Neuron (in vitro differentiated cells): ENCODE measurements at regions not wholly inside any gene's neighbourhood (a gene's known extent, or its start where the extent isn't known, plus 50 kb on each side); places are given as distances from the start of the nearest gene placed in this dataset.
"Not testable (repeated sequence)": the region's sequence is repeated elsewhere in the genome, so short reads cannot be mapped to it uniquely, and the experiment has no call there.

Source experiments
- H2AFZ ChIP-seq: one replicate; pipeline ENCODE4 v1.6.1; 2013; ENCODE audit warnings: low read depth, mild to moderate bottlenecking, inconsistent platforms, low read length, moderate library complexity
- H3K27me3 ChIP-seq: one replicate; pipeline ENCODE4 v1.6.1; 2013; ENCODE audit warnings: low read length; ENCODE audit not compliant: insufficient read depth
- H3K36me3 ChIP-seq: one replicate; pipeline ENCODE4 v1.6.1; 2013; ENCODE audit warnings: low read length; ENCODE audit not compliant: insufficient read depth
- H3K4me1 ChIP-seq: one replicate; pipeline ENCODE4 v1.6.1; 2013; ENCODE audit warnings: low read length; ENCODE audit not compliant: insufficient read depth
- H3K4me3 ChIP-seq: 2 replicates; pipeline ENCODE4 v1.5.1; 2013; ENCODE audit warnings: mild to moderate bottlenecking, low read length, moderate library complexity
- H3K9me3 ChIP-seq: one replicate; pipeline ENCODE4 v1.6.1; 2013; ENCODE audit warnings: low read length

- Histone ChIP-seq H2AFZ (no peak overlapping the region), H3K4me1 (peaks cover 3% of the 10 kb centered on the region), H3K4me3 (no peak overlapping the region), H3K36me3 (no peaks in the 10 kb centered on the region), H3K9me3 (no peaks in the 10 kb centered on the region), H3K27me3 (no peaks in the 10 kb centered on the region)
Observed at GRCh38 chr3:59514865-59515482, 465.1 kb upstream of the CFAP20DC start.

DNA sequence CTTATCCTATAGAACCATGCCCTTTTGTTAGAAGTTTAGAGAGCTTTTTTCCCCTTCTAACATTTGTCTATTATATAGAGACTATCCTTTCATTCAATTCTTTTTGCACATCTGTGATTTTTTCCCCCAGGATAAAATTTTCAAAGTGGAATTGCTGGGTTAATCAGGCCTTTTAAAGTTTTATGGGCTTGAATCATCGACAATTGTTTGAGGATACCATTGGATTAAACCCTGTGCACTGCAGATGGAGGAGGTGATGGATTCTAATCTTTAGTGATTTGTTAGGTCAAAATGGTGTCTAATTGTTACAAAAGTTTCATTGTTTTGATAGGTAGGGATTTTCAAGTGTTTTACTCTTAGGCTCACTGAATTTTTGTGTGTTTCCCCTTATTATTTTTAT lies 463.7 kb upstream of the CFAP20DC start:
- Histone ChIP-seq H3K4me1 (peaks cover 3% of the 10 kb centered on the region), H3K36me3 (no peaks in the 10 kb centered on the region), H3K4me3 (no peak overlapping the region), H3K27me3 (no peaks in the 10 kb centered on the region), H3K9me3 (no peaks in the 10 kb centered on the region), H2AFZ (no peak overlapping the region)

DNA sequence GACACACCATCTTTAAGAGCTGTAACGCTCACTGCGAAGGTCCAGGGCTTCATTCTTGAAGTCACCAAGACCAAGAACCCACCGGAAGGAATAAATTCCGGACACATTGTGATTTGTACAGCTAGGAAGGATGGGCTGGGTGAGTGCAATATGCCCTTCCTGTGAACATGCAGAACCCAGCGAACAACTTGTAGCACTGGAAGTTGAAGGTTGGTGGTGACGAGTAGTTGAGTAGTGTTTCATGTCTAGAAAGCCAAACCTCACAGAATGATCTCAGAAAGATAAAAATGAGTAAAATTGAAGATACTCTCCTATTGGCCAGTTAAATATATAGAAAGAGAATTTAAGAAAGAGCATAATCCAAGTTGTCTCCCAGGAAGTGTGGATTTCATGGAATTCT lies 462.2 kb upstream of the CFAP20DC start:
- H2AFZ ChIP-seq, result no peak overlapping the region
- H3K4me3 ChIP-seq, result no peak overlapping the region
- no peaks in the 10 kb centered on the region for H3K36me3 ChIP-seq
- H3K9me3 ChIP-seq, result no peaks in the 10 kb centered on the region
- no peaks in the 10 kb centered on the region for H3K27me3 ChIP-seq
- H3K4me1 ChIP-seq, result peaks cover 3% of the 10 kb centered on the region

DNA sequence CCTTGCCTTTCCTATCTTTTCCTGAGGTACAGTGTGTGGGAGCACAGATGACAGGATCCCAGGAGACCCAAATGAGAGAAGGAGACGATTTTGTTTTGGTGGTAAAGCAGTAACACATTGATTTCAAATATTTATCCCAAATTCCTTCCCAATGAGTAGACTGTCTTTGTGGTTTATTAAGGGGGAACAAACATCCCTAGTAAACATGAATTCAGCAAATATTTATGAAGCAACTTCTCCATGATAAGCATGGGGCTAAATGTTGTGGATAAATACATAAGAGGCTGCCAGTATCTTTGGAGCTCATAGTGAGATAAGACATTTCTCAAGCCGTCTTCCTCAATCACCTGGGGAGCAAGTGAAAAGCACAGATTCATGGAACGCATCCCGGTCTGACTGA lies 460.8 kb upstream of the CFAP20DC start:
- H3K27me3 ChIP-seq, result no peaks in the 10 kb centered on the region
- H3K9me3 ChIP-seq, result no peaks in the 10 kb centered on the region
- H3K4me1 ChIP-seq, result peaks cover 12% of the 10 kb centered on the region
- no peaks in the 10 kb centered on the region for H3K36me3 ChIP-seq
- H3K4me3 ChIP-seq, result no peak overlapping the region
- no peak overlapping the region for H2AFZ ChIP-seq

- H2AFZ ChIP-seq, result no peak overlapping the region
Observed at GRCh38 chr3:59508273-59508672, 458.4 kb upstream of the CFAP20DC start.

DNA sequence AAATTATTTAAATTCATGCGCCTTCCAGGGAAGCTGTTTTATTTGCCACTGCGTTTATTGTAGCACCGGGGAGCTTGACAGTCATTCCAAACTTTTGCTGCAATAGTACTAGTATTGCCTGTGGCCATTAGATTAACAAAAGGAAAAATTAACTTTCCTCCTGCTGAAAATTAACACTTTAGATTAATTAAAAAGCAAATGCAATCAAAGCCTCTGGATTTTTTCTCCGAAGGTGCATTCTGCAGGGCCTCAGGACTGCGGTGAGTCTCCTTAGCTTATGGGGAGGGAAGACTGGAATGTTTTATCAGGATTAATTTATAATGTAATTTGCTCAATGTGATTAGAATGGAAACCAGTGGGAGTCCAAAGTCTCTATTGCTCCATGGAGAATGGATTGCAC lies 456.4 kb upstream of the CFAP20DC start:
- no peak overlapping the region for H3K4me3 ChIP-seq

More at GRCh38 chr3:59508273-59508672, 458.4 kb upstream of the CFAP20DC start:
- Histone ChIP-seq H3K4me3 (no peak overlapping the region), H3K27me3 (no peaks in the 10 kb centered on the region), H3K4me1 (peaks cover 9% of the 10 kb centered on the region), H3K36me3 (no peaks in the 10 kb centered on the region), H3K9me3 (no peaks in the 10 kb centered on the region)

GRCh38 chr3:59503441-59503840 lies 453.6 kb upstream of the CFAP20DC start:
- Histone ChIP-seq H3K27me3 (no peaks in the 10 kb centered on the region), H3K4me1 (peaks cover 17% of the 10 kb centered on the region), H3K9me3 (no peaks in the 10 kb centered on the region), H3K36me3 (no peaks in the 10 kb centered on the region), H2AFZ (no peak overlapping the region), H3K4me3 (no peak overlapping the region)

More for the DNA sequence above, 456.4 kb upstream of the CFAP20DC start:
- Histone ChIP-seq H2AFZ (no peak overlapping the region), H3K36me3 (no peaks in the 10 kb centered on the region), H3K9me3 (no peaks in the 10 kb centered on the region), H3K4me1 (peaks cover 9% of the 10 kb centered on the region), H3K27me3 (no peaks in the 10 kb centered on the region)

GRCh38 chr3:59502806-59503205 lies 453.0 kb upstream of the CFAP20DC start:
- Histone ChIP-seq H3K4me1 (peaks cover 17% of the 10 kb centered on the region), H2AFZ (no peak overlapping the region), H3K36me3 (no peaks in the 10 kb centered on the region), H3K27me3 (no peaks in the 10 kb centered on the region), H3K9me3 (no peaks in the 10 kb centered on the region), H3K4me3 (no peak overlapping the region)

GRCh38 chr3:59499954-59500353 lies 450.1 kb upstream of the CFAP20DC start:
- H3K4me1 ChIP-seq, result peaks cover 7% of the 10 kb centered on the region
- H3K4me3 ChIP-seq, result no peak overlapping the region
- H3K36me3 ChIP-seq, result no peaks in the 10 kb centered on the region
- no peaks in the 10 kb centered on the region for H3K27me3 ChIP-seq
- H2AFZ ChIP-seq, result no peak overlapping the region
- no peaks in the 10 kb centered on the region for H3K9me3 ChIP-seq

DNA sequence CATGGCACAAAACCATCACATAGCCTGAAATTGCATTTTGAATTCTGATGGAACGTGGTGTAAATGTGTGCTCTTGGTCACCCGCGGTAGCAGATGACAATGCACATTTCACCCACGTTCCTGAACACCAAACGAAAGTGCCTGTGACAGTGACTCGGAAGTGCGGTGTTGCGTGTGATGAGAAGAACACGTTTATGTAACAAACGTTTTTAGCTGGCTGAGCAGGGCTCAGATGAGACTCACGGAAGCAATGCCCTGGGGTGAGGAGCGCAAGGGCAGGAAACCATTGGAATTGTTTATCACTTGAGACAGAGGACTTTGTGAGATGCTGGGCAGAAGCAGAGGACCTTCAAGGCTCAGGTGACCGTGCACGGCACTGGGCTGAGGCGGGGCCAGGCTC lies 449.2 kb upstream of the CFAP20DC start:
- Histone ChIP-seq H3K27me3 (no peaks in the 10 kb centered on the region), H3K4me1 (peaks cover 7% of the 10 kb centered on the region), H3K9me3 (no peaks in the 10 kb centered on the region), H2AFZ (no peak overlapping the region), H3K4me3 (no peak overlapping the region), H3K36me3 (no peaks in the 10 kb centered on the region)

DNA sequence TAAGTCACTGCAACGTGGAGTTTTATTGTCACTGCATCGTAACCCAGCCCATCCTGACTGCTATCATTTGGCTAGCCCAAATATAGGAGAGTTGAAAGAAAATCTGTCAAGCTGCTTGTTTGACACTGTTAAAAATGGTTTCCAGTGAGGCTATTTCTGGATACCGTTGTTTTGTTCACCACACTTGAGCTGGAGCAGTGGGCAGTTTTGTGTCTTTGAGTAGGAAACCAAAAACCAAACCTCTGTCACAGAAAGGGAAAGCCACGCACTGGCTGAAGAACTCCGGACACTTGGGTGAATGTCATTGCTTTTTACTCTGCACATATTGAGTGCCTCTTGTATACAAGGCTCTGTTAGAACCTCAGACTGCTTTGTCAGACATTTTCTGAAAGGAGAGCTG lies 446.4 kb upstream of the CFAP20DC start:
- no peaks in the 10 kb centered on the region for H3K36me3 ChIP-seq
- no peak overlapping the region for H2AFZ ChIP-seq
- H3K4me3 ChIP-seq, result no peak overlapping the region
- H3K4me1 ChIP-seq, result peaks cover 7% of the 10 kb centered on the region
- no peaks in the 10 kb centered on the region for H3K27me3 ChIP-seq
- no peaks in the 10 kb centered on the region for H3K9me3 ChIP-seq

GRCh38 chr3:59494969-59495368 lies 445.1 kb upstream of the CFAP20DC start:
- H3K27me3 ChIP-seq, H3K4me3 ChIP-seq, H3K36me3 ChIP-seq, H3K9me3 ChIP-seq, H3K4me1 ChIP-seq, H2AFZ ChIP-seq: not testable (repeated sequence)

- Histone ChIP-seq H3K27me3 (no peaks in the 10 kb centered on the region), H3K4me3 (no peak overlapping the region), H3K36me3 (no peaks in the 10 kb centered on the region), H2AFZ (no peak overlapping the region), H3K9me3 (no peaks in the 10 kb centered on the region), H3K4me1 (no peaks in the 10 kb centered on the region)
Observed at GRCh38 chr3:59486520-59486919, 436.7 kb upstream of the CFAP20DC start.

DNA sequence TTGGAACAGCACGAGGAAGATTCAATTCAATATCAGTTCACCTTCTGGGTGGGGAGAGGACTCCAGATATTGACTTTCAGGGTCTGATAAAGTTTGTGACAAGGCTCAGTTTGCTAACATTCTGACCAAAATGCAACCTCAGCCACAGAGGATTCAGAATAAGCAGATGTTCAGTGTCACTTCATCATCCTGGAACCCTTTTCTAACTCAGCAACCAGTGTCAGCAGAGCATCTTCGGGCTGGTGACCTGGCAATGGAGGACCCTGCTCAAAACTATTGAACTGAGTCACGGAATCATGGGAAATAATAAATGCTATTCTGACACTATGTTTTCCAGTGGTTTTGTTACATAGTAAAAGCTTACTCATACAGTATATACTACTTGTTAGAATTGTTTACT lies 433.4 kb upstream of the CFAP20DC start:
- no peak overlapping the region for H2AFZ ChIP-seq
- no peaks in the 10 kb centered on the region for H3K36me3 ChIP-seq
- H3K4me1 ChIP-seq, result no peaks in the 10 kb centered on the region
- H3K27me3 ChIP-seq, result no peaks in the 10 kb centered on the region
- no peaks in the 10 kb centered on the region for H3K9me3 ChIP-seq
- no peak overlapping the region for H3K4me3 ChIP-seq
